ENCODE measurements at regions not wholly inside any gene's neighbourhood (a gene's known extent, or its start where the extent isn't known, plus 50 kb on each side); places are given as distances from the start of the nearest gene placed in this dataset.

- TF ChIP-seq TSHZ2 (CRISPR knock-in tag; IDR thresholded peaks at IDR 0.05): no peak
- TF ChIP-seq CREB5 (CRISPR knock-in tag; IDR thresholded peaks at IDR 0.05; ENCODE audit: low read depth): no peak
- no peak for TF ChIP-seq TOX (CRISPR knock-in tag; IDR thresholded peaks at IDR 0.05; ENCODE audit: borderline replicate concordance)
- no peak for TF ChIP-seq ZNF8 (CRISPR knock-in tag; IDR thresholded peaks at IDR 0.05)
- TF ChIP-seq ZFP3 (CRISPR knock-in tag; IDR thresholded peaks at IDR 0.05): no peak
- no peak for TF ChIP-seq TCF4 (CRISPR knock-in tag; IDR thresholded peaks at IDR 0.05; ENCODE audit: borderline replicate concordance)
- no peak for TF ChIP-seq ARNTL (CRISPR knock-in tag; IDR thresholded peaks at IDR 0.05; ENCODE audit: borderline replicate concordance, low read depth)
- no peak for TF ChIP-seq GLIS3 (CRISPR knock-in tag; IDR thresholded peaks at IDR 0.05)
- TF ChIP-seq ZFP30 (CRISPR knock-in tag; IDR thresholded peaks at IDR 0.05): no peak
- TF ChIP-seq PPARA (CRISPR knock-in tag; IDR thresholded peaks at IDR 0.05; ENCODE audit: borderline replicate concordance): no peak
- TF ChIP-seq ZNF565 (CRISPR knock-in tag; conservative IDR thresholded peaks at IDR 0.05; ENCODE audit: low read depth): no peak
- TF ChIP-seq ZNF70 (CRISPR knock-in tag; IDR thresholded peaks at IDR 0.05): no peak
- no peak for TF ChIP-seq BACH2 (CRISPR knock-in tag; IDR thresholded peaks at IDR 0.05; ENCODE audit: borderline replicate concordance)
Observed at GRCh38 chr3:102235679-102236078, 199.1 kb upstream of the ZPLD1 start (continued).

- ATAC-seq: no peak
- TF ChIP-seq CSDC2 (CRISPR knock-in tag; IDR thresholded peaks at IDR 0.05): no peak
- TF ChIP-seq TOX (CRISPR knock-in tag; IDR thresholded peaks at IDR 0.05; ENCODE audit: borderline replicate concordance): no peak
- no peak for TF ChIP-seq CREB5 (CRISPR knock-in tag; IDR thresholded peaks at IDR 0.05; ENCODE audit: low read depth)
- TF ChIP-seq CSRNP3 (CRISPR knock-in tag; IDR thresholded peaks at IDR 0.05): no peak
Observed at GRCh38 chr3:102237181-102237580, 197.6 kb upstream of the ZPLD1 start.

GRCh38 chr3:102237838-102238237 is 197.0 kb upstream of the ZPLD1 start:
- ATAC-seq: 0 out of 3 replicates have a peak, but pooled peaks have one; percentile 22
- TF ChIP-seq CSRNP3 (CRISPR knock-in tag; IDR thresholded peaks at IDR 0.05) (no peak), ESRRG (CRISPR knock-in tag; IDR thresholded peaks at IDR 0.05) (no peak), ISL1 (CRISPR knock-in tag; IDR thresholded peaks at IDR 0.05) (peak; percentile 52), RARB (CRISPR knock-in tag; IDR thresholded peaks at IDR 0.05) (no peak)

GRCh38 chr3:102238362-102238761 is 196.5 kb upstream of the ZPLD1 start:
- no peak for TF ChIP-seq ZNF565 (CRISPR knock-in tag; conservative IDR thresholded peaks at IDR 0.05; ENCODE audit: low read depth)
- TF ChIP-seq ZNF70 (CRISPR knock-in tag; IDR thresholded peaks at IDR 0.05): no peak
- TF ChIP-seq SNAI2 (CRISPR knock-in tag; IDR thresholded peaks at IDR 0.05): no peak
- no peak for TF ChIP-seq ZFP30 (CRISPR knock-in tag; IDR thresholded peaks at IDR 0.05)
- no peak for TF ChIP-seq ARNTL (CRISPR knock-in tag; IDR thresholded peaks at IDR 0.05; ENCODE audit: borderline replicate concordance, low read depth)
- TF ChIP-seq ZC3H10 (CRISPR knock-in tag; IDR thresholded peaks at IDR 0.05): no peak
- no peak for TF ChIP-seq BACH2 (CRISPR knock-in tag; IDR thresholded peaks at IDR 0.05; ENCODE audit: borderline replicate concordance)
- TF ChIP-seq TCF4 (CRISPR knock-in tag; IDR thresholded peaks at IDR 0.05; ENCODE audit: borderline replicate concordance): no peak
- no peak for TF ChIP-seq TSHZ2 (CRISPR knock-in tag; IDR thresholded peaks at IDR 0.05)
- no peak for TF ChIP-seq ESRRG (CRISPR knock-in tag; IDR thresholded peaks at IDR 0.05)
- TF ChIP-seq ISL1 (CRISPR knock-in tag; IDR thresholded peaks at IDR 0.05): no peak
- no peak for TF ChIP-seq CREB5 (CRISPR knock-in tag; IDR thresholded peaks at IDR 0.05; ENCODE audit: low read depth)
- no peak for TF ChIP-seq CSDC2 (CRISPR knock-in tag; IDR thresholded peaks at IDR 0.05)
- no peak for TF ChIP-seq PPARA (CRISPR knock-in tag; IDR thresholded peaks at IDR 0.05; ENCODE audit: borderline replicate concordance)
- ATAC-seq: no peak
